Hematopoietic multipotent progenitor cell treated with erythropoietin and hydrocortisone succinate and interleukin-3 and kit ligand, for 6 days (in vitro differentiated cells): ENCODE measurements at regions not wholly inside any gene's neighbourhood (a gene's known extent, or its start where the extent isn't known, plus 50 kb on each side); places are given as distances from the start of the nearest gene placed in this dataset.
"Not testable (repeated sequence)": the region's sequence is repeated elsewhere in the genome, so short reads cannot be mapped to it uniquely, and the experiment has no call there.

Source experiments
- DNase-seq: peaks from one replicate; pipeline ENCODE4 v3.0.0-alpha.2; 2015

DNA sequence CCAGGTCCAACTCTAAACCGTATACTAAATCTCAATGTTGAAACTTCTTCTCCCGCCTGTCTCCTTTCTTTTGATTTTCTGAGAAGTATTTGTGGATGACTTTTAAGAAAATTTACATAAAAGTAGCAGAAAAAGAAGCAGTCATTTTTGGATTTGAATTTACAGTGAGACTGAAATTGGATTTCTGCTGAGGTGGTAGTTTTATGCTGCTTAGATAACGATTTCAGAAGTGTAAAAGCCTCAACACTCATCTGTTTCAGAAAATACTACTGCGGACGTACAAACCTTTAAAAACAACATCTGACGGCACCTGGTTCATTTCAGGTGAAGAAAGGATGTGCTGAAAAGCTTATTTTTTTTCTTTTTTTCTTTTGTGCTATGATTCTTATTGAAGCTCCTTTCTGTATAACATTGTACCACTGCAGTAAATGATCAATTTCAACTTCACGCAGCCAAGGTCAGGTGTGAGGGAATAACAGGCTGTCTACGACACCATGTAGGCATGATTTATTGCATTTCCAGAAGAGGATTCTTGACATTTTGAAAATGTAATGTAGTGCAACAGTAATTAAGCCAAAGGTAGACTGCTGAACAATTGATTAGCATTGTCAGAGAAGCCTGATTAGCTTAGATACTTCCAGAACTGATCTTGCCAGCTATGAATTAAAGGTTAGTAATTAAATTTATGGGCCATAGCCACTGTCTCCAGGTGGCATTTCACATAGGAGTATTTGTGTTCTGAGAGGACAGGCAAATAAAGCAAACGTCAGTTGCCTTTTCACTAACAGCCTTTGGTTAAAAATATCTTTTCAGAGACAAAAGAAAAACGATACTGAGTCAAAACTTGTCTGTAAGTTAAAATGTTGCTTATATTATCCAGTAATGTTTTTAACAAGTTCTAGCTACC, 134.6 kb upstream of the KBTBD8 start:
- DNase-seq: no peak

DNA sequence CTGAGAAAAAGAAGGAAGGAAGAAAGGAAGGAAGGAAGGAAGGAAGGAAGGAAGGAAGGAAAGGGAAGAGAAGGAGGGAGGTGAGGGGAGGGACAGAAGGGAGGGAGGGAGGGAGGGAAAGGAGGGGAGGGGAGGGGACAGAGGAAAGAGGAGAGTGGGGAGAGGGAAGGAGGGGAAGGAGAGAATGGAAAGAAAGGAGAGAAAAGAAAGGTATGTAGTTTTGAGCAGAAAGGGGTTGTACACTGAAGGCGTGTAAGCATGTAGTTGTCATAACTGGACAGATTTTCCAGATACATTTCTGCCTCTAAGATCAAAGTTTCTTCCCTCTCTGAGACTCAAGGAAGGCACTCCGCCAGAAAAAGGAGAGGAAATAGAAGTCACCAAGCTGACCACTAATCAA, 113.4 kb upstream of the KBTBD8 start:
- DNase-seq: no peak

DNA sequence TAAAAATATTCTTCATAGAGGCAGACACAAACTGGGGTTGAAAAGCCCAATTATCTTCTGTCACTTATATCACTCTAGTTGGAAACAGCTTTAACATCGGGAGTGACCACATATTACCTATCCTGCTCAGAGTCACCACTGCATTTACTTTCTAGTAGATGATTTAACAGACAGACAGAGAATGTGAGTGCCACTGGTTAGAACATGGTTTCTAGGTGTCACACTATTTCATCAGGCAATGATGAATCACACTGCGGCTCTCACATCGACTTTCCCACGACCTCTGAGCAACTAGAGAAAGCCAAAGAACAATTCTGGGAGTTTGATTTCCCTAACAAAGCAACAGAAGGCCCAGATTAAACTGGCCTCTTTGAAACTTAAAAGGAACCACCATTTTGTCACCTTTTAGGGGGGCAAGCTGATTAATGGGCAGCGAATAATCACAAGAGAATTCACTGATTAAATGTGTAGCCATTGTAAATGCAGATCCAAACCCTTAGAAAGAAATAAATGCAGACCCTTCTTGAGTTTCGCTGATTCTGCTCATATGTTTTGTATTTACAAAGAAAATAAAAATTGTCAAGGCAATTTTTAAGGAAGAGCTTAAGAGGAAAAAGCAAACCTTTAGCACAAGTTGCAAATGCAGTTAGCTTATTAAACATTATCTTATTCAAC, 112.6 kb upstream of the KBTBD8 start:
- DNase-seq: no peak

- DNase-seq: no peak
Observed at GRCh38 chr3:66889750-66890494, 108.2 kb upstream of the KBTBD8 start.

- no peak for DNase-seq
Observed at GRCh38 chr3:66898155-66898554, 100.0 kb upstream of the KBTBD8 start.

DNA sequence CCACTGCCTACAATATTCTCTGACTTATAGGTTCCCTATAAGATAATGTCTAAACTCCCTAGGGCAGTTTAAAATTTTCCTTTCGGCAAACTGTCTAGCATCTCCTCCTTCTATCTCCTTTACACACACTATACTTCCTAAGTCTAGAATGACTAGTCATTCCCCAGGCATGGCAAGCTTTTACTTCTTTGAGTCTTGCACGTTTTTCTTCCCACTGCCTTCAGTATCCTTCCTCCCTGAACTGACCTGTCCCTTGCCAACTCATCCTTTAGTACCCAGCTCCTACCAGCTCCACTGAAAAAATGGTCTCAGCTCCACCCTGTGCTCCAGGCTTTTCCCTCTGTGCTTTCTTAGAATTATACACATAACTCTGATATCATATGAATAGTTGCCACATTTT, 93.8 kb upstream of the KBTBD8 start:
- DNase-seq: no peak

GRCh38 chr3:66904831-66905493, 93.1 kb upstream of the KBTBD8 start:
- DNase-seq: peak; percentile 11

DNA sequence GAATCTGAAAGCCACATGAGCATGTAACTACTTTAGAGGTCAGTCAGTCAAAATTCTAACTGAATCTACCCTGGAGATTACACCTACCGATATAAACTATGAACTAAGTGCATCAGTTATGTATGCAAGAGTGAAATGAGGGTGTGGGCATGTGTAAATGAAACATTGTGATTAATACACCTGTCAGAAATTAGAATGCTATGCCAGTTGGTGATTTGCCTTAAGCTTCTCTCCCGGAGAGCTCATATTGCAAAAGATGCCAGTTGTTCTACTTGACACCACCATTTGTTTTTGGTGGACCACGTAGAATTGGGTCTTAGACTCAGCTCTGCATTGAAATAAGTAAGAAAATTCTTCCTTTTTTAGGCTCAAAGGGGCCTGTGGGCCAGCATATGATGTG, 91.0 kb upstream of the KBTBD8 start:
- no peak for DNase-seq

- no peak for DNase-seq
Observed at GRCh38 chr3:66910266-66911055, 87.6 kb upstream of the KBTBD8 start.

DNA sequence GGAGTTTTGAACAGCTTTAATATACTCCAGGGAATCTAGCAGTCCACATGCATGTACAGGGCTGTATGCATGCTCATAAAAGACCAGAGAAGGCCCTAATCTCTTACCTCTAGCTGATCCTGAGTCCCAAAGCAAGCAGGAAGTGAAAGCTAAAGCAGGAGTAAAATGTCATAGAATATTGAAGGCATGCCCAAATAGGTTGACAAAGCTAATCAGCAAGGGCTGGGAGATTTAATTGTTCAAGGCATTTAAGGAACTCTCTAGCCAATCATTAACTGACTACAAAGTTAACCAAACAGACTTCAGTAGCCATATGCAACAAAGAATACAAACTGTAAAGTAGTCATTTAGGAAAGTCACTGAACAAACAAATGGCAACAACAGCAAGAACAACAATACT, 85.8 kb upstream of the KBTBD8 start:
- no peak for DNase-seq

- DNase-seq: no peak
Observed at GRCh38 chr3:66922058-66922457, 76.0 kb upstream of the KBTBD8 start.

DNA sequence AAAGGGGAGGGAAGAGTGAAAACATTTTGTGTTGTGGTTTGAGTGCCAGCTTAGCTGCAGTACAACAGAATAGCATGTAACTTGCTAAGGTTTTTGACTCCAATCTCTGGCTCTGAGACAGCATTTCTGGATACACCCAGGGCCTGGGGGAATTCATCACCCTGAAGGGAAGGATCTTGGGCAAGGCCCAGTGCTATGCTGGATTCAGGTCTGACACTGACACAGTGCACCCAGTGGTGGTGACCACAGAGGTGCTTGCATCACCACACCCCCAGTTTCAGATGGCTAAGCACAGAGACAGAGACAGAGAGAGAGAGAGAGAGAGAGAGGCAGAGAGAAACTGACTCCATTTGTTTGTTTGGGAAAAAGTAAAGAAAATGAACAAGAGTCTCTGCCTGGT, 74.1 kb upstream of the KBTBD8 start:
- no peak for DNase-seq

DNA sequence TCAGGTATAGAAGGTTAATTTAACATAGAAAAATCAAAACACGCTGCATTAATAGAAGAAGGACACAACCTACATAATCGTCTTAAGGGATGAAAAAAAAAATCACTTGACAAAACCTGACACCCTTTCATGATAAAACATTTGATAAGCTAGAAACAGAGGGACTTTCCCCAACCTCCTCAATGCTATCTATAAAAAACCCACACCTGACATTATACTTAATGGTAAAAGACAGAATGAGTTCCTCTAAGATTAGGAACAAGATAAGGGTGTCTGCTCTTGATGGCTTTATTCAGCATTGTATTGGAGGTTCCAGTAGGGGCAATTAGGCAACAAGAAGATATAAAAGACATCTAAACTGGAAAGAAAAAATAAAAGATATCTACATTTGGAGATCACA, 69.9 kb upstream of the KBTBD8 start:
- no peak for DNase-seq

- no peak for DNase-seq
Observed at GRCh38 chr3:66931291-66931690, 66.8 kb upstream of the KBTBD8 start.

DNA sequence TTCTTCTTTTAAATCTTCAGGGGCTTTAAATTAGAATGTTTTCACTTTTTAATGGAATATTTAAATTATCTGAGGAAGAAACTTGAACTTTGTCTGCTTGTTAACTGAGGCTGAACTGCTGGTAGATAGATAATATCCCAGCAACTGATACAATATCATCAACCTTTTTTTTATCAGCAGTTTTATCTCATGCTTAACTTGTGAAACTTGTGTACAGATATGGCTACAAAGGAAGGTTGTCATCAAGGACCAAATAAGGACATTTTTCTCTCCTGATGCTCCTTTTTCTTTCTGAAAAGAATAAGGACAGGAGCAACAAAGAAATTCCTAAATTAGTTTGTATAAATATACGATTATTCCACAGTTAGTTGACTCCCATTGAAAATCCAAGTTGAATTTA, 66.4 kb upstream of the KBTBD8 start:
- DNase-seq: no peak

DNA sequence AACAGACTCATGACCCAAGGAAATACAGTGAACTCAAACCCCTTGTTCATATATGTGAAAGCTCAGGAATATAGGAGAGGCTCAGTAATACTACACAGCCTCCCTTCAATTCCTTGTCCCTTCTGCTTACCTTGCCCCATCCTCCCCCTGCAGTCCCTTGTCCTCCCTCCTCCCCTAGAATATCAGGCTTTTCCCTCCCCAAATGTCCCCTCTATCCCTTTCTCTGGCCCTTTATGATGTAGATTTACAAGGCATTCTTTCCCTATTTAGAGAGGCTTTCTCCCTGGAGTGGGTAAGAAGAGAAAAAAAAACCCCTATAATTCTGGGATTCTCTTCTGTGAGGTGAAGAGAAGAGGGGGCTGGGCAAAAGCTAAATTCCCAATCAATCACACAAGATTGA, 64.9 kb upstream of the KBTBD8 start:
- DNase-seq: no peak

DNA sequence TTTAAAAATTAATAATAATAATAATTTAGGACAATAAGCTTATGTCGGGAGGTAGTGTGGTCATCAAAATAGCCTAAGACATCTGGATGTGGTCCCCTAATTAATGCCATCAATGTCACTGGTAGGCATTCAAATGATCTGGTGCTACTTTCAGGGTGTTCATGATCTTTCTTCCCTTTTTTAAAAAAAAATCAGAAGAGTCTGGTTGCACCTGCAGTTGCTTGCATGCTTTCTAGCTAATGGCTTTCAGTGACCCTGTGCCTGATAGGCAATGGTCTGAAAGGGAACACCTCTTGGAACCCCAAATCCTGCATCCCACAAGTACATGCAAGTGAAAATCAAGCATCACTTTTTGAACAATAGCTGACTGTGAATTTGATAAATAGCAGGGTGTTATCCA, 64.1 kb upstream of the KBTBD8 start:
- no peak for DNase-seq

GRCh38 chr3:66934725-66935124, 63.4 kb upstream of the KBTBD8 start:
- DNase-seq: no peak

- DNase-seq: not testable (repeated sequence)
Observed at GRCh38 chr3:66937041-66937440, 61.1 kb upstream of the KBTBD8 start.

DNA sequence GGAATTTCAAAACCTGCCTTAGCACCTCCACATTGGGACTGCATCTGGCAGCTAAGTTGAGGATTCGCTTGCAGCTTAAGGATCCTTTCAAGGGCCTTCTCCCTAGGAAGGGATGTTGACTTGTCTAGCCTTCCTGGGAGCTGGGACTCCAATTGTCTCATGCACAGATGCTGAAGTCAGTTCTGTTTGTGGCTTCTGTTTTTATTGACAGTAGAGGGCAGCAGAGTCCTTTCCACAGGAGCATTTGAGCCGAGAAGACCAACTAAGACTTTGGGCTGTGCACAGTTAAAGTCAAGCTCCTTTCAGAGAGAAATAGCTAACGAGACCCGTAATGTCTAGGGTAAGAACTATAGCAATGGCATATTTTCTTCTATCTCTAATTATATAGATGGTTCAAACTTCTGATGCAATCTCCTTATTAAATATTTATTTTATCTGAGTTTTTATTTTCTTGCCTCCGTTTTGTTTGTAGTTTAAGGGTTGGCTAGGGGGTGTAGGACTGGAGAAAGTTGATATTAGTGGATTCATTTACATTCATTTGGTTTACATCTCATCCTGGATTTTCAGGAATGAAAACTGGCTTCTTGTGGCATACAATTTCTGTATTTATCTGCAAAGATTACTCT, 59.7 kb upstream of the KBTBD8 start:
- DNase-seq: peak; percentile 78

- DNase-seq: no peak
Observed at GRCh38 chr3:66948041-66948440, 50.1 kb upstream of the KBTBD8 start.
